Parathyroid adenoma (tissue), 2 donors: ENCODE measurements at regions not wholly inside any gene's neighbourhood (a gene's known extent, or its start where the extent isn't known, plus 50 kb on each side); places are given as distances from the start of the nearest gene placed in this dataset.

Source experiments
- H2AFZ ChIP-seq: fragments of 300-600 bp; sonication (generic); one replicate; pipeline ENCODE4 v1.7.0; 2017; ENCODE audit warnings: antibody characterized with exemption, mild to moderate bottlenecking
- H3K27ac ChIP-seq: fragments of 300-600 bp; sonication (generic); one replicate; pipeline ENCODE4 v1.7.0; 2017
- H3K27me3 ChIP-seq: fragments of 300-600 bp; sonication (generic); one replicate; pipeline ENCODE4 v1.7.0; 2017; ENCODE audit warnings: low read length; ENCODE audit not compliant: control insufficient read depth, insufficient read depth
- H3K36me3 ChIP-seq: fragments of 300-600 bp; sonication (generic); one replicate; pipeline ENCODE4 v1.7.0; 2017; ENCODE audit warnings: low read length; ENCODE audit not compliant: control insufficient read depth, insufficient read depth
- H3K4me1 ChIP-seq: fragments of 300-600 bp; sonication (generic); one replicate; pipeline ENCODE4 v1.7.0; 2017; ENCODE audit warnings: control low read depth
- H3K4me2 ChIP-seq: fragments of 300-600 bp; sonication (generic); one replicate; pipeline ENCODE4 v1.7.0; 2017; ENCODE audit warnings: low read length
- H3K4me3 ChIP-seq: fragments of 300-600 bp; sonication (generic); one replicate; pipeline ENCODE4 v1.7.0; 2017; ENCODE audit warnings: low read depth, low read length
- H3K79me2 ChIP-seq: fragments of 300-600 bp; sonication (generic); one replicate; pipeline ENCODE4 v1.7.0; 2017; ENCODE audit warnings: control low read depth
- H3K9ac ChIP-seq: fragments of 300-600 bp; sonication (generic); one replicate; pipeline ENCODE4 v1.7.0; 2017; ENCODE audit warnings: mild to moderate bottlenecking
- H3K9me3 ChIP-seq: fragments of 300-600 bp; sonication (generic); one replicate; pipeline ENCODE4 v1.7.0; 2017; ENCODE audit warnings: low read length; ENCODE audit not compliant: control insufficient read depth
- TF ChIP-seq, protein P1 (sequence below): fragments of 300-600 bp; sonication (generic); IDR thresholded peaks from one replicate; pipeline ENCODE4 v1.7.0; 2017; ENCODE audit warnings: antibody characterized with exemption, mild to moderate bottlenecking
- donor health status: primary hyperparathyroidism.

DNA sequence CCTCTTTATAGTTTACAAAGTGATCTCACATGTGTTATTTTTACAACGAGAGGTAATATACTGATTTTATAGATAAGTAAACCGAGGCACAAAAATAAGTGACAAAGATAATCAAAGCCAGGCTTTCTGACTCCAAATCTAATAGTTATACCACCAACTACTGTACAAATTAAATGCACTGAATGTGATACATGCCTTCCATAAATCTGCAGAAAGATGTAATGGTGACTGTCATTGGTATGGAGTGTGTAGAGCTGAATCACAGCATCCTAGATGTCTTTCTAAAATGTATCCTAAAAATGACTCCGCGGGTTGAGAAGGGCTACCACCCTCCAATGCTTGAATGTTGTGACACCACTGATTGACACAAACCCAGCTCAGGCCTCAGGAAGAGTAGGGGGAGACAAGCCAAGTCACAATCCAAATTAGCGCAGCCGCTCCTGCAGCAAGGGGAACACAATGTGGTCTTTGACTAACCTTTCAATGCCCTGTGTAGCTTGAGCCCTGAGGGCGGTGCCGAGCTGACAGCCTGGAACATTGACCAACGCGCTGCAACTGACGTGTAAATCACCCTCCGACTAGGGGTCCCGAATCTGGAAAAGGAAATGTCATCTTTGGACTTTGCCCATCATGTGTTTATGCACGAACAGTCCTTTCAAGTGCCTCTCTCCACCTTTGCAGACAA lies 136.8 kb downstream of the OLIG3 start:
- no peaks in the 10 kb centered on the region for H3K36me3 ChIP-seq
- no peaks in the 10 kb centered on the region for H3K79me2 ChIP-seq
- H3K9me3 ChIP-seq, result no peaks in the 10 kb centered on the region
- TF ChIP-seq, protein P1, sequence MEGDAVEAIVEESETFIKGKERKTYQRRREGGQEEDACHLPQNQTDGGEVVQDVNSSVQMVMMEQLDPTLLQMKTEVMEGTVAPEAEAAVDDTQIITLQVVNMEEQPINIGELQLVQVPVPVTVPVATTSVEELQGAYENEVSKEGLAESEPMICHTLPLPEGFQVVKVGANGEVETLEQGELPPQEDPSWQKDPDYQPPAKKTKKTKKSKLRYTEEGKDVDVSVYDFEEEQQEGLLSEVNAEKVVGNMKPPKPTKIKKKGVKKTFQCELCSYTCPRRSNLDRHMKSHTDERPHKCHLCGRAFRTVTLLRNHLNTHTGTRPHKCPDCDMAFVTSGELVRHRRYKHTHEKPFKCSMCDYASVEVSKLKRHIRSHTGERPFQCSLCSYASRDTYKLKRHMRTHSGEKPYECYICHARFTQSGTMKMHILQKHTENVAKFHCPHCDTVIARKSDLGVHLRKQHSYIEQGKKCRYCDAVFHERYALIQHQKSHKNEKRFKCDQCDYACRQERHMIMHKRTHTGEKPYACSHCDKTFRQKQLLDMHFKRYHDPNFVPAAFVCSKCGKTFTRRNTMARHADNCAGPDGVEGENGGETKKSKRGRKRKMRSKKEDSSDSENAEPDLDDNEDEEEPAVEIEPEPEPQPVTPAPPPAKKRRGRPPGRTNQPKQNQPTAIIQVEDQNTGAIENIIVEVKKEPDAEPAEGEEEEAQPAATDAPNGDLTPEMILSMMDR, result no peak
- H3K27ac ChIP-seq, result no peak overlapping the region
- no peak overlapping the region for H3K9ac ChIP-seq
- no peaks in the 10 kb centered on the region for H3K27me3 ChIP-seq
- H3K4me1 ChIP-seq, result no peaks in the 10 kb centered on the region
- no peak overlapping the region for H3K4me3 ChIP-seq
- H3K4me2 ChIP-seq, result no peak overlapping the region
- no peak overlapping the region for H2AFZ ChIP-seq

GRCh38 chr6:137353842-137354397 lies 134.7 kb upstream of the IFNGR1 start:
- Histone ChIP-seq H2AFZ (no peak overlapping the region), H3K27ac (no peak overlapping the region), H3K27me3 (no peaks in the 10 kb centered on the region), H3K4me1 (no peaks in the 10 kb centered on the region), H3K4me2 (no peak overlapping the region), H3K79me2 (no peaks in the 10 kb centered on the region), H3K9ac (no peak overlapping the region), H3K9me3 (no peaks in the 10 kb centered on the region), H3K4me3 (no peak overlapping the region), H3K36me3 (no peaks in the 10 kb centered on the region)
- TF ChIP-seq, protein P1, result no peak

DNA sequence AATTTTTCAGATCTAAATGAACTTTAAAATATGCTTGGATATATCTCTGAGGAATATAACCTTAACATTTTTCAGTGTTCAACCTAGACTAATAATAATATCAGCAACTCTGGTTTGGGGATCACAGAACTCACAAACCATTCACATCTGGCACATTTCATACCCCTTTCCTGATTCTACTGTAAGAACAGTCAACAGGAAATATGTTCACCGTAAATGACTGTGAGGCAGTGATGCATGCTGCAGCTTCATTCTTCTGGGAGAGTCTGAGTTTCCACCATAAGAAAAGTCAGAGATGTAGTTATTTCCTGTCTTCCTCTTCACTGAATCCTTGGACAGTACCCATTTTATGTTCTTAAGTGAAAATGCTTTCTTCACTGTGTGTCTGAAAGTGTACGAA lies 134.2 kb upstream of the IFNGR1 start:
- no peaks in the 10 kb centered on the region for H3K9me3 ChIP-seq
- H3K27me3 ChIP-seq, result no peaks in the 10 kb centered on the region
- no peaks in the 10 kb centered on the region for H3K36me3 ChIP-seq
- H3K9ac ChIP-seq, result no peak overlapping the region
- H3K4me2 ChIP-seq, result no peak overlapping the region
- no peak overlapping the region for H3K4me3 ChIP-seq
- H2AFZ ChIP-seq, result no peak overlapping the region
- H3K27ac ChIP-seq, result no peak overlapping the region
- H3K79me2 ChIP-seq, result no peaks in the 10 kb centered on the region
- no peaks in the 10 kb centered on the region for H3K4me1 ChIP-seq
- TF ChIP-seq, protein P1, result no peak

GRCh38 chr6:137352859-137353258 lies 133.7 kb upstream of the IFNGR1 start:
- Histone ChIP-seq H3K4me3 (no peak overlapping the region), H3K36me3 (no peaks in the 10 kb centered on the region), H2AFZ (no peak overlapping the region), H3K9me3 (no peaks in the 10 kb centered on the region), H3K9ac (no peak overlapping the region), H3K4me2 (no peak overlapping the region), H3K27ac (no peak overlapping the region), H3K4me1 (no peaks in the 10 kb centered on the region), H3K79me2 (no peaks in the 10 kb centered on the region), H3K27me3 (no peaks in the 10 kb centered on the region)
- TF ChIP-seq, protein P1, result no peak

GRCh38 chr6:137351890-137352289 lies 132.7 kb upstream of the IFNGR1 start:
- H3K9ac ChIP-seq, result no peak overlapping the region

More at GRCh38 chr6:137351890-137352289, 132.7 kb upstream of the IFNGR1 start:
- TF ChIP-seq, protein P1, result no peak
- Histone ChIP-seq H3K79me2 (no peaks in the 10 kb centered on the region), H3K27ac (no peak overlapping the region), H3K36me3 (no peaks in the 10 kb centered on the region), H3K4me1 (no peaks in the 10 kb centered on the region), H2AFZ (no peak overlapping the region), H3K4me2 (no peak overlapping the region), H3K27me3 (no peaks in the 10 kb centered on the region), H3K4me3 (no peak overlapping the region), H3K9me3 (no peaks in the 10 kb centered on the region)
